AG04449 (cell line): ENCODE measurements at regions not wholly inside any gene's neighbourhood (a gene's known extent, or its start where the extent isn't known, plus 50 kb on each side); places are given as distances from the start of the nearest gene placed in this dataset.

Source experiments
- CTCF ChIA-PET: fragments of 350-600 bp; formaldehyde crosslinking; extraction: SDS; loops from one replicate; lab custom pipeline; 2021; ENCODE audit warnings: antibody characterized with exemption; lab: Yijun Ruan, JAX
- POLR2A ChIA-PET: fragments of 400-600, 350-600 bp; formaldehyde crosslinking; extraction: SDS; loops from one replicate; lab custom pipeline; 2020; ENCODE audit warnings: antibody characterized with exemption, inconsistent platforms; lab: Yijun Ruan, JAX
- DNase-seq: peaks from one replicate; pipeline ENCODE4 v3.0.0-alpha.2; 2010; ENCODE audit warnings: low read depth, low spot score
- H3K4me3 ChIP-seq: 2 replicates; pipeline ENCODE4 v1.5.1; 2011; ENCODE audit warnings: low read depth, mild to moderate bottlenecking, control low read depth, low read length
- CTCF ChIP-seq: IDR thresholded peaks from one replicate; pipeline ENCODE4 v1.5.1; 2011; ENCODE audit warnings: mild to moderate bottlenecking, moderate library complexity, low read length, control low read depth, inconsistent platforms; ENCODE audit not compliant: insufficient read depth; ENCODE audit errors: missing control alignments

GRCh38 chr14:39773387-39774126 lies 341.3 kb upstream of the FBXO33 start:
- POLR2A ChIA-PET = no interaction called here
- DNase-seq = no peak
- CTCF ChIA-PET = no interaction called here

DNA sequence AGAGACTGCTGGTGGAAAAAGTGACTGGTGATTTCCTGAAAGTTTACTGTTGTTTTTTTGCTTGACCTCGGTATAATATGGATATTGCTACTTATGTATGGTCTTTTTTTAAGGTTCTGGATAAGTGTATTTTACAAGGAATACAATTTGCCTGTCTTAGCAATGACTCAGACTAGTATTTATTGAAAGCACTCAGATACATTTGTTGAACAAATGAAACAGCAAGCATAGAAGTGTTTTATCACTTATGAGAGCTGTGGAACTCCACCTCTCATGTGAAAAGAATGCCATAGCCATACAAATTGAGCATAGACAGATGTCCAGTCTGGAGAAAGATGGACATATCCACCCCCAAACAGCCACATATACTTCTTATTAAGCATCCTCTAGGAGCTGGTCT lies 340.4 kb upstream of the FBXO33 start:
- TF ChIP-seq CTCF = no peak
- ChIA-PET CTCF (no interaction called here), POLR2A (no interaction called here)
- no peak overlapping the region for H3K4me3 ChIP-seq
- DNase-seq = no peak

More at GRCh38 chr14:39773387-39774126, 341.3 kb upstream of the FBXO33 start:
- no peak for TF ChIP-seq CTCF
- H3K4me3 ChIP-seq = no peak overlapping the region

DNA sequence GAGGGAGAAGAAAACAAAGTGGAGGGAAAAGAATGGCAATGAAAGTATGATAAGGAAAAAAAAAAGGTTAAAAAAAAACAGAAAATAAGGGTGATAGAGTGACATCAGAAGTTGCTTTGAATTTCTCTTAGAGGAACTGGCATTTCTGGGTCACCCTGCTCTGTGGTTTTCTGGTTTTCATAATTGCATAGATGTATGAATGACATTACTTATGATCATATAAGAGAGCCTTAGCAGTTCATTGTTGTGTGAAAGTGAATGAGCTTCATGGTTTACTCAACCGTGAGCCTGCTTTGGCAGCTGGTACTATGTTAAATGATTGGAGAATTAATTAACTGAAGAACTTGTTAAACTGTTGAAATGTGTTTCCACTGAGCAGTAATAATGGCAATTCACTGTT lies 336.4 kb upstream of the FBXO33 start:
- DNase-seq = no peak
- TF ChIP-seq CTCF = no peak
- ChIA-PET POLR2A (no interaction called here), CTCF (no interaction called here)
- no peak overlapping the region for H3K4me3 ChIP-seq

GRCh38 chr14:39766397-39767000 lies 334.3 kb upstream of the FBXO33 start:
- POLR2A ChIA-PET = no interaction called here
- TF ChIP-seq CTCF = no peak
- H3K4me3 ChIP-seq = no peak overlapping the region
- no peak for DNase-seq
- CTCF ChIA-PET = no interaction called here

DNA sequence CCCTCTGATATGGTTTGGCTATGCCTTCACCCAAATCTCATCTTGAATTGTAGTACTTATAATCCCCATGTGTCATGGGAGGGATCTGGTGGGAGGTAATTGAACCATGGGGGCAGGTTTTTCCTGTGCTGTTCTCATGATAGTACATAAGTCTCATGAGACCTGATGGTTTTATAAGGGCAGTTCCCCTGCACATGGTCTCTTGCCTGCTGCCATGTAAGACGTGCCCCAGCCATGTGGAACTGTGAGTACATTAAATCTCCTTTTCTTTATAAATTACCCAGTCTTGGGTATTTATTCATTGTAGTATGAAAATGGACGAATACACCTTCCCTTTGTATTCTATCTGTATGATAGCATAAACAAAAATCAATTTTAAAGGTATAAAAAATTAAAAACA lies 333.4 kb upstream of the FBXO33 start:
- CTCF ChIA-PET = no interaction called here
- TF ChIP-seq CTCF = no peak
- no peak for DNase-seq
- H3K4me3 ChIP-seq = no peak overlapping the region
- POLR2A ChIA-PET = no interaction called here

DNA sequence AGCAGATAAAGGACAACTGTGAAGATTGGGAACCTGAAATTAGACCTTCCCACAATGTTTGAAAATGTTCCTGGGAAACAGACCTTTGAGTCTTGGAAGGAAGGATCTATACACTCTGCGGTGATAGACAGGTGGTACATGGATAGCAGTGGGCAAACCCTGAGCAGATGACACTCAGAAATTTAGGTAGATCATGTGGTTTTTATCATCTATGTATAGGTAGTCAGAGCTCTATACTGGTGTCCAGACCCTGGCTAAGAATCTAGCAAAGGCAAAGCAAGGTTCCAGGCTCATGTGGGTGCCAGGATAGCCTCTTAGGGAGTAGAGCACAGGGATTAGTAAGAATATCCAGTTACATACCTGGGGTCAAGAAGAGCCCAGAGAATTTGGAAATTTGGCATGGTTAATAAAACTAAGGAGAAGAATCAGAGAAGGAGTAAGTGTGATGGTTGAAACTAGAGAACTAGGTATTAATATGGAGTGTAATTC lies 331.2 kb upstream of the FBXO33 start:
- no peak for TF ChIP-seq CTCF
- no peak overlapping the region for H3K4me3 ChIP-seq
- POLR2A ChIA-PET = no interaction called here
- CTCF ChIA-PET = no interaction called here
- DNase-seq = no peak
